ENCODE measurements at regions not wholly inside any gene's neighbourhood (a gene's known extent, or its start where the extent isn't known, plus 50 kb on each side); places are given as distances from the start of the nearest gene placed in this dataset.

DNA sequence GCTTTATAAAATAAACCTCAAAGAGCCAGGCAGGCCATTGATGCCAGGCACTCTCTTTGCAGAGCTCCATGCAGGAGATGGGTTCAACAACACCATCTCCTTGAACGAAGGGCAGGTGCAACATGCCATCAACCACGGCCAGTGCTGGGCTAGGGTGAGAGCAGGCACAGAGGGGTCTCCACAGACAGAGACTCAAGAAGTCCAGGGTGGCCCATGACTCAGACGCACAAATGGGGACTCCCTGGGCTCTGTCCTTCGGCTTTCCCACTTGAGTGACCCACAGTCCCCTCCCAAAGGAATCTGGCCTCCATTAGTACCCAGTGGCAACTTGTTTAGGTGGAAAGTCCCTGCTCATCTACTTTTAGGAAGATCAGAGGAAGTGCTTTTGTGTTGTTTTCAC lies 124.4 kb upstream of the PZP start:
- TF ChIP-seq, protein P1, sequence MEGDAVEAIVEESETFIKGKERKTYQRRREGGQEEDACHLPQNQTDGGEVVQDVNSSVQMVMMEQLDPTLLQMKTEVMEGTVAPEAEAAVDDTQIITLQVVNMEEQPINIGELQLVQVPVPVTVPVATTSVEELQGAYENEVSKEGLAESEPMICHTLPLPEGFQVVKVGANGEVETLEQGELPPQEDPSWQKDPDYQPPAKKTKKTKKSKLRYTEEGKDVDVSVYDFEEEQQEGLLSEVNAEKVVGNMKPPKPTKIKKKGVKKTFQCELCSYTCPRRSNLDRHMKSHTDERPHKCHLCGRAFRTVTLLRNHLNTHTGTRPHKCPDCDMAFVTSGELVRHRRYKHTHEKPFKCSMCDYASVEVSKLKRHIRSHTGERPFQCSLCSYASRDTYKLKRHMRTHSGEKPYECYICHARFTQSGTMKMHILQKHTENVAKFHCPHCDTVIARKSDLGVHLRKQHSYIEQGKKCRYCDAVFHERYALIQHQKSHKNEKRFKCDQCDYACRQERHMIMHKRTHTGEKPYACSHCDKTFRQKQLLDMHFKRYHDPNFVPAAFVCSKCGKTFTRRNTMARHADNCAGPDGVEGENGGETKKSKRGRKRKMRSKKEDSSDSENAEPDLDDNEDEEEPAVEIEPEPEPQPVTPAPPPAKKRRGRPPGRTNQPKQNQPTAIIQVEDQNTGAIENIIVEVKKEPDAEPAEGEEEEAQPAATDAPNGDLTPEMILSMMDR (IDR thresholded peaks at IDR 0.05): no peak
- TF ChIP-seq POLR2A (IDR thresholded peaks at IDR 0.05): no peak
- no peak for TF ChIP-seq POLR2AphosphoS5 (IDR thresholded peaks at IDR 0.05)
- no peak for TF ChIP-seq EP300 (IDR thresholded peaks at IDR 0.05)
